CD4-positive, alpha-beta T cell treated with Interleukin-12 subunit alpha and Interleukin-12 subunit beta, for 1 hour (primary cell): ENCODE measurements at regions not wholly inside any gene's neighbourhood (a gene's known extent, or its start where the extent isn't known, plus 50 kb on each side); places are given as distances from the start of the nearest gene placed in this dataset.

Source experiments
- DNase-seq: peaks from one replicate; pipeline ENCODE4 v3.0.0-alpha.2; 2020

DNA sequence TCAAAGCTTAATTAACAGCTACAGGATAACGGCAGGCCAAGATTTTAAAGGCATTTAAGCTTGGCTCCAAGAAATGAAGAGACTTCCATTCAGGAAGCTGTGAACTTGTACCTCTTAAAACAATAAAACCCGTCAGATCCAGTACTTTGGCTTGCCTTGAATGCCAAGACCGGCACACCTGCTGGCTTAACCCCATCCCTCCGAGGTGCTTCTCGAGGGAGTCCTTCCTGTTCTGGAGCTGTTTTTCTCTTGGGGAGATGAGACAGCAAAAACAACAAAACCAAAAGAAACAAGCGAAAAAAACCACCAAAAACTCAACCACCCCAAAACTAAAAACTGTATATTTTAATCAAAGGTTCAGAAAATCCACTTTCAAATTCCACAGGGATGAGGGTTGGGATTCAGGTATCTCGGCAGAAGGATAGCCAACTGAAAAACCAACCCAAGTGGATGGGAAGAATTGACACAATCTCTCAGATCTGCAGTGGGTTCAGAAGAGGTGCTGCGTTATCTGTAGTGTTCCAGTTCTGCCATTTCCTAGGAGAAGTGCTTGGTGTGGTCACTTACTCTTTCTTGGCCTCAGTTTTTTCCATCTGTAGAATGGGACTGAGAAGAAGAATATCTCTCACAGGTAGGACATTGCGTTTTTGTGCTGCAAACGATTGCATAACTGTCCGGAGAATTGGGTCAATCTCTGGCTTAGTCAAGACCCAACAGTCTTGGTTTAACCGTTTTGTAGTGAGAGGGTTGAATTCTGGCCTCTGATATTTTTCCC, 420.1 kb downstream of the VRK1 start:
- DNase-seq: no peak

DNA sequence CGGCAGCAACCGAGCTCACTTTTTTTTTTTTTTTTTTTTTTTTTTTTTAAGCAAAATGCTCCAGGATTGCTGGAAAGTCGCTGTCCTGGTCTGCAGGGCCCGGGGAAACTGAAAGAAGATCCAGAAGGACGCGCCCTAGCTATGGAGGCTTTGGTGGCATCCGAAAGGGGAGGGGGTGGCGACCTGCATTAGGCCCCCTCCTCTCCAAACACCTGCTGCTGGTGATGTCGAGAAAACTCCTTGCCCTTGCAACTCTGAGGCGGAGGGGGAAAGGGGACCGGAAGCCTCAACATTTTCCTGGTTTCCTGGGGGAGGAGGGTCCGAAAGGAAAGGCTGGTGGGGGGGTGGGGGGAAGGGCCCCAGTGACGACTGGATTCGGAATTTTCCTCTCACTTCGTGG, 421.1 kb downstream of the VRK1 start:
- peak; percentile 0 for DNase-seq

DNA sequence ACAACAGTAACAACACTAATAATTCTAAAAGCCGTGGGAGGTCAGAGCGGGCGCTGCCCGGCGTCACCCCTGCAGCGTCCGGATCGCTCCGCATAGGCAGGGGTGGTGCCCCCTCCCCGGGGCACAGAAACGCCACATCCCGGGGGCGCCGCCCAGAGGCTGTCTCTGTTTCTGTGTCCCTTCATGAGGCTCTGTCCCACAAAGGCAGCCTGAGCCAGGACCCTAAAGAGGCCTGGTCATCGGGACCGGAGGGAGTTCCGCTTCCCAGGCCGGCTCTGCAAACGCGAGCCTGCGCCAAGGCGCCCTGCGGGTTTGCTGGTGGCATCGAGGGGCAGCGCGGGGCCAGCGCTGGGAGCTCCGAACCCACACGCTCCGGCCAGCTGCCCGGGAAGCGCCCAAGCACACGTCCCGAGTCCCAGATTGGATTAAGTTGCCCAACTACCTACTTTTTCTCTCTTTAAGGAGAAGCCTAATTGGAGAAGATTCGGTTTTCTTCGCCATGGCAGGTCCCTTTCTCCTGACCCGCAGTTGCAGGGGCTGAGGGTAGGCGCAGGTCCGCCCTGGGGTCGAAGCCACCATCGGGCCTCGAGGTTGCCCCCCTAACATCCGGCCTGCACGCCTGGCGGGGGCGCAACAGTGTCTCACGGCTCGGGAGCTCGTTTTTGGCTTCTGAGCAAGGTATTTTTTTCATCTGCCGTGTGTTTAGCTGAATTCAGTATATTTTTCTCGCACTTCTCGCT, 421.7 kb downstream of the VRK1 start:
- DNase-seq: peak; percentile 26

DNA sequence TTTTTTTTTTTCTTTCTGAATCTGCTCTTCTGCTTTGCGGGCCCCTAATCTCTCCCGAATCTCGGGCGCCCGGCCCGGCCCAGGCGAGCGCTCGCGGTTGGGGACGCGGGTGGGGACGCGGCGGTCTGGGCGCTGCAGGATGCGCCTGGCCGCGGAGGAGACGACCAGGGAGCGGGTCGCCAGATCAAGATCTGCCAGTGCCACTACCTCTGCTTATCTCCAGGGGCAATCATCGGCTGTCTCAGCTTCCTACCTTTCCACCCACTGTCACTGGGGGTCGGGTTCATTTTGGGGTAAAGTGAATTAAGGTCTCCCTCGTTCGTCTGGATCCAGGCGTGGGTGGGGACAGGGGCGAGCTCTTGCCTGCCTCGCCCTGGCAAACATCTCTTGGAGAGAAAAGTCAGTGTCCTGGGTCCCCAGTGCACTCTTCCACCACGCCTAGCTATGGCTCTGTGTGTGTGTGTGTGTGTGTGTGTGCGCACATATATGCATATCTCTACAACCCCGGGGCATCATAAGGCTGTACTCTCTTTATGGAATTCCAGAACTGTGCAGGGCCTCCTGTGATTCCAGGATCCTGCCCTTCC, 422.3 kb downstream of the VRK1 start:
- DNase-seq: peak; percentile 4

DNA sequence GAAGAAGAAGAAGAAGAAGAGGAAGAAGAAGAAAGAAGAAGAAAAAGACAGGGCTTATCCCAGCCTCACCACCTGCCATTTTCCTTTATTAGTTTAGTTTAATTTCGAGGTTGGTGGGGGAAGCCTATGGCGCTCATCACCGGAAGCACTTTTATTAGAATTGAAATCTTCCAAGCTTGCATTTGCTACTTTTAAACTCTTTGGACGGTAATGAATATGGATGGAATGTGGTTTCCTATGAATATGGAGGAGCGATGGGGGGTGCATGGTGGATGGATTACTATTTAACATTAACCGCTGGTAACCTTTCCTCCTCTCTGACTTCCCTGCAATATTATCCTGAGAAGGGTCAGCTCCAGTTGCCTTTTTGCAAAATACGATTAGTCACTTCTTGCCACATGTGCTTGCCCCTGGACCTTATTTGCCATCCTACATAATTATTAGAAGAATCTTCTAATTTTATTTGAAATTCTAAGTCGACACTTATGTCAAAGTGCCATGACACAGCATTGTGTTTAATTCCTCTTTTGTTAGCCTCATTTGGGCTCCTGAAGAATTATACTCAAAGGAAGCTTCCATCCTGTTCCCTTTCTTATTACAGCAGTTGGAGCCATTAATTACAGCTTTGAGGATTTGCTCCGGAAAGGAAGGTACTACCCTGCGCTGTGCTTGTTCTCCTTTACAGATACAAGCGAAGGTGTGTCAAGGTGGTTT, 424.5 kb downstream of the VRK1 start:
- DNase-seq: no peak

DNA sequence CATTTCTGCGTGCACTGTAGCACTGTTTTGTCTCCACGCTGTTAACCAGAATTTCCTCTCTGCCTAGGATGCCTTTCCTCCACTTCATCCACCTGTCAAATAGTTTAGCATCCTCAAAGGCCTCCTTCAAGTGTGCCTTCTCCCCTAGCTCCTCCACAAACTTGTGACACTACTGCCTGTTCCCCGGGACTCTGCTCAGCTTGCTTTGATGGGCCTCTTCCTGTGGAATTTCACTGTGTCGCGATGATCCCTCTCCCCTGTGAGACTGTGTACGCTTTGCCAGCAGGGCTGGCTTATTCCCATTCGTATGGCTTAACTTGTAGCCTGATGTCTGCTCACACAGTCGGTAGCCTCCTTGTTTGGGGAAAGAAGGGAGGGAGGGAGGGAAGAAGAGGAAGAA, 426.8 kb downstream of the VRK1 start:
- DNase-seq: no peak

DNA sequence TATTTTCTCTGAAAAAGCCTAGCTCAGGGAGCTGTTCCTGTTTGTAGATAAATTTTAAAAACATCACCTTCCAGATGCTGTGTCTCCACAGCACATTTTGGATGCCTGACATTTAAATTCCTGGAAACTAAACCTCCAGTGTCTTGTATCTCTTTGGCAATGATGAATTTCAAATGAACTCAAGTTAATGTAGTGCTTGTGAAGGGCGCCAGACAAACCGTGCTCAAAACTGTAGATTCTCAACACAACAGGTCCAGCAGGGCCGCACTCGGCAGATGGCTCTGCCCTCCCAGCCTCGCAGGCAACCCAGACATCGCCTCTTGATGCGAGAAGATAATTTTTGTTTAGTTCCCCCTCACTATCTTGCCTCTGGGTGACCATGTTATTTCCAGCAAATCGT, 432.9 kb downstream of the VRK1 start:
- no peak for DNase-seq

DNA sequence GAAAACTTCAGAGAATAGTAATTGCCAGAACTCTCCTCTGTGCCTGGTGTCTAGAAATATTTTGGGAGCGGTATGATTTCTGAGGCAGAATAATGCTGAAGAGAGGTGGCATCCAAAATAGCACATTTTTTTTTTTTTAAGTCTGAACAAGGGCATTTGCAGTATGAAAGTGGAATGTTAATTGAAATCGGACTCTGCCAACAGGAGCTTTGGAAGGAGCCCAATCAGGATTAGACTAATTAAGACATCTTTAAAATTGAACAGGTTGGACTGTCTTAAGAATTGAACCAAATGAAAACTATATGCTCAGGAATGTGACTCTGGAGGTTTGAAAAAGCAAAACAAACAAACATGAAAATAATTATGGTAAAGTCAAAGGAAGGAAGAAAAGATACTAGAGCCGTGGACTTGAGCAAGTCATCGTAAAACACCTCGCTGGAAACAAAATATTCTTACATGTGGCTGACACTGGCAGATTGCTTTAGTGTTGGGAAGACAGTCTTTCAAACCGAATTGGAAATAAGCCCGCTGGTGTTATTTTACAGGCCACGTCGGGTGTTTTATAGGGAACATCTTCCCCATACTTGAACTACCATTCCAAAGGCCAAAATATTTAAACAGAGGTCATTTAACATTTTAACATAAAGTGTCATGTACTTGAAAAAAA, 436.3 kb downstream of the VRK1 start:
- no peak for DNase-seq

DNA sequence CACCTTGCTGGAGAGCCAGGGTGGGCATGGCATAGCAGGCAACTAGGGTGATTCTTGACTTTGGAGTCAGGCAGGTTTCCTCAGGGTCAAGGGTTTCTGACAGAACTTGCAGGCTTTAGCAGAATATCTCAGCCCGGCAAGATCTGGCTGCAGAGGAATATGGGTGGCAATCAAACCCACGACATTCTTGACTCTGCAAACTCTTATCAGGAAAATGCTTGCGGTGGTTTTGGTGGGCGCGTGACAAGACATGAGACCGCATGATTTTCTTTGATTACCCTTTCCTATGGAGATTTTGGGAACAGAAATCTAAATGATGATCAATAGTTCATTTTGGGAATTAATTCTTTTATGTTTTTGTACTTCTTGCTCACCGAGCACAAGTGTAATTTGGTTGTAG, 449.5 kb downstream of the VRK1 start:
- DNase-seq: no peak

DNA sequence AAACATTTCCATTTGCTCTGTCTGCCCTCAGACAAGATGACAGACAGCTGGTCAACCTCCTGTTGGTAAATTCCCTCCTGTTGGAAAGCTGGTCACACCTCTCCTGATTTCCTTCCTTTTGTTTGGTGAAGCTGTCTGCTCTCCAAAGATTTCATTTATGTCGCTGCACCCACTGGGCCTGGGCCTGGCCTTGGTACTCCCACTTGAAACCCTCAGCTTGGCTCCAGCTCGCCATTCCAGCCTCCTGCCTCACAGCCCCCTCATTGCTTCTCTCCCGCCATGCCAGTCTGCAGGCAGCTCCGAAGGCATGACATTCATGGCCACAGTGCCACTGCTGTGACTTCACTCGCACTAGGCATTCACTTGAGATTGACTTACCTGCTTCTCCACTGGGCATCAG, 451.8 kb downstream of the VRK1 start:
- no peak for DNase-seq

DNA sequence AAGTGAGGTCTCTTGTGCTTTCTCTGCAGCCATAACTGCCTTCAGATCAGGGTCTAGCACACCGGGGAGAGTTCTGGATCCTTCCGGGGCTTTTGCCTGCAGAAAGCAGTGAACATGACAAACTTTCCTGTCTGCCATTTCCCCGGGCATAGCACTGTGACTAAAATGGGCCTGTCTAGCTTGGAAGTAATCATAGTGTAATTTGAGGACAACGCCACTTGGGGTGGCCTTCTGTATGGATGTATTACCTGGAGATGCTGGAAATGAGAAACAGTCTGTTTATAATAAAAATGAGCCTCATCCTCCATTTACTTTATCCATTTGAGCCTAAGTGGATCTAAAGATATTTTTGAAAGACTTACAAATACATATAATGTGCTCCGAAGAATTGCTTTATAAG, 453.7 kb downstream of the VRK1 start:
- no peak for DNase-seq

DNA sequence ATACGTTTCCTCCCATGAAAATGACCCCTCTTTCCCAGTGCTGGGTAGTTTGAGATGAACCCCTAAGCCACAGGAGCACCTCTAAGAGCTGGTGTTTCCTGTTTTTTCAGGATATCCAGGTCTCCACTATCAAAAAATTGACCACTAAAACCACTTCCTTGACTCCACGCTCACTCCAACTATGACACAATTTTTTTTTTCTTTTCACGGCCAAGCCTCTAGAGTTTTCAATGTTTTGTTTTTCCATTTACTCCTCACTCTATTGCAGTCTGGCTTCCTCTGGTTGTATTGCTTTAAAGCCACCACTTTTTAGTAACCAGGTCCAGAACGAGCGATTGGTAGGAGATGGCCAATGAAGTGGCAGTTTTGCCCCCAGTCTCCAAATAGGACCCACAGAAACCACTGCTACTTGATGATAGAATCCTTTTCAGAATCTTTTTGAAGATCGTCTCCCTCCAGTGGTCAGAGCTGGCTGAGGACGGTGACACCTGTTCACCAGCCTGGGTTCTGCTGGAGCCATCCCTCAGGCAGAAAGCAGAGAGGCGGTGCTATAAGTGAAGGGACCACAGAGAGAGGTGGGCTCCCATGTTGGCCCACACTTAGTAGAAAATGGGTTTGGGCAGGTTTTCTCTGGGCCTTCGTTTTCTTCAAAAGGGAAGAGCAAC, 454.4 kb downstream of the VRK1 start:
- no peak for DNase-seq

DNA sequence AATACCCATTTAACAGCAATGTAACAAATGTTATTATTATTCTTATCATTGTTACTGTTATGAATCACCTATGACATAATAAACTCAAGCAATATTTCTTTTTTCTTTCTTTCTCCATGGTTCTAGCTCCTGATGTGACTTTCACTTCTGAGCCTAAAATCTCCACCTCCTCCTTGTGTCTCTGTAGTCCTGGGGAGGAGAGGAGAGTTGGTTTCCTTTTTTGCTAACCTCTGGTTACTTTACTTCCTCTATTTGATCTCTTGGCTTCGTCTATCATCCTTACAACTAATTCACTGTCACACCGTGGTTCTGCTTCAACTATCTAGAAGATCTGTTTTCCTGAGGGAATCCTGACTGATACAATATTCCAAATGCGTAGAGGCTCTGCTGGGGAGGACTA, 456.6 kb downstream of the VRK1 start:
- DNase-seq: no peak

DNA sequence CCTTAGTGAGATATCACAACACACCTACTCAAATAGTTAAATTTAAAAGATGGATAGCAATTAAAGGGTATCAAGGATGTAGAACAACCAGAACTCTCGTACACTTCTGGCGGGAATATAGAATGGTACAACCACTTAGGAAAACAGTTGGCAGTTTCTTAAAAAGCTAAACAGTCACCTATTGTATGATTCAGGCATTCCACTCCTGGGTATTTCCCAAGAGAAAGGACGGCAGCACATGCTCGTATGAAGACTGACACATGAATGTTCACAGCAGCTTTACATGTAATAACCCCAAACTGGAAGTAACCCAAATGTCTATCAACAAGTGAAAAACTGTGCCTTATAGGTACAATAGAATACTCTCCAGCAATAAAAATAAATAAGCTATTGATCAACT, 465.2 kb downstream of the VRK1 start:
- no peak for DNase-seq

DNA sequence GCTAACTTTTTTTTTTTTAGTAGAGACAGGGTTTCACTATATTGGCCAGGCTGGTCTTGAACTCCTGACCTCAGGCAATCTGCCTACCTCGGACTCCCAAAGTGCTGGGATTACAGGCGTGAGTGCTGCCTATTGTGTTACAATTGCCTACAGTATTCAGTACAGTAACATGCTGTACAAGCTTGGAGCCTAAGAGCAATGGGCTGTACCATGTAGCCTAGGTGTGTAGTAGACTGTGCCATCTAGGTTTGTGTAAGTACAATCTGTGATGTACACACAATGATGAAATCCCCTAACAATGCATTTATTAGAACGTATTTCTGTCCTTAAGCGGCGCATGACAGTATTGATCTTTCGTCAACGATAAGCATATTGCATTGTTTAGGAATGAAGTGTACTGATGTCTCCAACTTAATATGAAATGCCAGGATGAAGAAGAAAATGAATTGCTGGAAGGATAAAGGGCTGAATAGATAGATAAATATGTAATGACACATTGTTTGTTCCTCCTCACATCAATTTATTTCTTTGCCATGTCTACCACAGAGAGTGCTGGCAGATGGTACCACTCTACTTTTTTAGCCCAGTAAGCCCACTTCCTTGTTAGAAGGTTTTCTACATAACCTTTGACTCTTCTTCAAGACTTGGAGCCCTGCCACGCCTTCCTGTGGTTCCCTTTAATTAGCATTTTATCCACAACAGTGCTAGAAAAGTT, 467.5 kb downstream of the VRK1 start:
- DNase-seq: no peak

DNA sequence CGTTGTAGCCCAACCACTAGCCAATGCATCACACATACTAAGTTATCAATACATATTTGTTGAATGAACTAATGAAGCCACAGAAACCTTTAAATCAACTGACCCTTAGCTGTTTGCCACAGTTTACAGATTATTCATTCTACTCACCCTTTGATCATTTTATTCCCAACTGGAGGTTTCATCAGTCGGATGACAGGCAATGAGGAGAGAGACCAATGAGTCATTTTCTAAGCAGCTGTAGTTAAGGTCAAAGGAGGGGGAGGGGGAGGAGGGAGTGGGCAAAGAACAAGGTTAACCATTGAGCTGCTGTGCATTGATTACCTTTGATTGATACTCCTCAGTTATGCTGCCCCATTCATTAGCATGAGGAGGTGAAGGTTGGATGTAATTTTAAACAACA, 469.5 kb downstream of the VRK1 start:
- no peak for DNase-seq

DNA sequence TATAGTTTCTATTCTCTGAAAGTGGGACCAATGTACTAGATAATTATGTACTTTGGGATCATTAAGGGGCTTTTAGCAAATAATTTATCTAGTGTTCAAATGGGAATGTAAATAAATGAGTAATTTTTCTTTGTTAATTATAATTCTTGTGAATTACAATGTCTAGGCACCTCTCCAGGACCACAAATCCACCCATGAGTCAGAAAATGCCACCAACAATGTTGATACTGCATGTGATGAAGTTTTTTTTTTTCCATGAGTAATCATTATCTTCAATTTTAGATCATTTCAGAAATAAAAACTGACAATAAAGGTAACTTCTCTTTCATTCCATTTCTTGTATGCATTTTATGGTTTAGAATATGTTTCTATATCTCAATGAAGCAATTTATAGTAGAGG, 470.3 kb downstream of the VRK1 start:
- no peak for DNase-seq

DNA sequence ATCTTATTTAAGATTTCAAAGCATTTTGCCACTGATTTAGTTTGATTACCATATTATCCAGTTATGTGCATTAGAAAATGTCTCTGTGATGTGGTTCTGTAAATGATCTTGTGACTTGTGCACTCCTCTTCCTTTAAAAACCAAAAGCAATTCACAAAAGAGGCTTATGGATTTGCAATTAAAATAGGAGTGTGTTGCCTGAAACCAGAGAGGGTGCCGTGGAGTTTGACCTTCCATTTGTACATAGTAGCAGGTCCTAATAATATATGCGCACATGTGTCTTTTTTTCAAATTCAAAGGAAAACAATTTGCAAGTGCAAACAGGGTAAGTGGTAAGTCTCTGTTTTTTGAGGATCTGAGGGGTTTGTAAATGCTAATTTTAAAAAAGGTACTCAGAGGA, 470.9 kb downstream of the VRK1 start:
- DNase-seq: no peak

DNA sequence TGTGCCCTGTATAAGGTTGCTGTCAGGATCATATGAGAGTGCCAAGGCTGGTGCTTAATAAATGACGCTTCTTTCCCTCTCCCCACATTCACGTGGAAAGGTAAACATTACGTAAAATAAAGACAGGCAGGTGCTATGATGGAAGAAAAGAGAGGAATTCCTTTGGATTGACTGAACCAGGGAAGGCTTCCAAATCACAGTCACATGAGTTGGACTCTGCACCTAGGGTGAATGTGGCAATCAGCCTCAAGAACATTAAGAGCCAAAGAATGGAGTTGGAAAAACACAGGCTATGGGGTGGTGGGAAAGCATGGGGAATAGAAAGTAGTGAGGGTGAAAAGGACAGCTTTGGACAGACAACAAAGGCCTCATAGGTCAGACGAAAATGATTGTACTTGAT, 473.1 kb downstream of the VRK1 start:
- no peak for DNase-seq

DNA sequence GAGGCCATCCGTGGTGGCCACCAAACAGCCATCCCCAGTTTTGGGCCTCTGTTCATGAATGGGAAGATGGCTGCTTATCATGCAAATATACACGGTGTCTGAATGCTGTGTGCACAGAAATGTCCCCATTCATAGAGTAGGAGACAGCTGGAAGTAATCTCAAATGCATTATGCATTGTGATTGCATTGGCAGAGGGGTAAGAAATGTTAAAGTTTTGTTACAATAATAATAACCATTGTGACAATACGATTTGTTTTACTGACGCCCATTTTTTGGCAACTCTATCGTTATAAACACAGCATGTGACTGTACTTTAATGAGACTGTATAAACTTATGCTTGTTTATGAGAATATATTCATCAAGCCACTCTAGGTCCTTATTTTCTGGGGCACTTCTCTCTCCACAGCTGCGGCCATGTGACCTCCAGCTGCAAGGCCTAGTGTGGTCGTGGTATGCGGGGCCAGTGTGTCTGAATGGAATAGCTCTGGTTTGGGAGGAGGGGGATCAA, 474.3 kb downstream of the VRK1 start:
- DNase-seq: no peak

DNA sequence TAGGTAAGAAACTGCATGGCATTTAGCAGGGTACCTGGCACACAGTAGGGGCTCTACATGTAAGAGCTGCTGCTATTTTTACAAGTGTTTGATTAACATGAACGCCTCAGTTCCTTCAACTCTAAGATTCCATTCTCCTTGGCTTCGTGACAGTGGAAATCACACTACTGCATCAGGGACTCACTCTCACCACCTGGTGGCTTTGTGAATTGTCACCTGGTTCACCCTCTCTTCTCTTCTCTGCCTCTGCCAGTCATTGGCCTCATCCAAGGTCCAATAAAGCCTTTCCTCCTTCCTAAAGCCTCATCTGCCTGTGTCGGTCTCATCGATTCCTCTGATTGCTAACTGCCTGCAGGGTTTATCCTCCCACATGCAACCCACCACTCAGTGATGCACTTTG, 476.4 kb downstream of the VRK1 start:
- no peak for DNase-seq

DNA sequence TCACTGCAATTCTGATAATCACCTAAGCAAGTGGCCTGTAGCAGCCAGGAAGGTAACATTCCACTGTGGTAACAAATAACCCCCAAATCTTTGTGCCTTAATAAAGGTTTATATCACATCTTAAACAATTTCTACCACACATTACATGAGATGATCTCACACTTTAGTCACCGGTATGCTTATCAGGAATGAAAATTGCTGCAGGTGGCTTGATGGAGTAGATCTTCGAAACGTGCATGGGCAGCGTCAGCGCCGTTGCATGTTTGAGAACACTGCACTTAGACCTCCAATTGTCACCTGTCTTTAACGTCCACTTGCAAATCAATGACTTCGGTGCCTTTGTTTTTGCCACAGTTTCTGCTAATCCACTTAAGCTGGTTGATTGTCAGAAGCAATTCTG, 477.4 kb downstream of the VRK1 start:
- DNase-seq: no peak
